NCI-H510A treated with DMSO at 0.1 percent for 48 hours (cell line): ENCODE measurements at regions not wholly inside any gene's neighbourhood (a gene's known extent, or its start where the extent isn't known, plus 50 kb on each side); places are given as distances from the start of the nearest gene placed in this dataset.

ENCODE experiments used
- DNase-seq: peaks from one replicate; lab custom pipeline; 2025; lab: John Stamatoyannopoulos, UW

DNA sequence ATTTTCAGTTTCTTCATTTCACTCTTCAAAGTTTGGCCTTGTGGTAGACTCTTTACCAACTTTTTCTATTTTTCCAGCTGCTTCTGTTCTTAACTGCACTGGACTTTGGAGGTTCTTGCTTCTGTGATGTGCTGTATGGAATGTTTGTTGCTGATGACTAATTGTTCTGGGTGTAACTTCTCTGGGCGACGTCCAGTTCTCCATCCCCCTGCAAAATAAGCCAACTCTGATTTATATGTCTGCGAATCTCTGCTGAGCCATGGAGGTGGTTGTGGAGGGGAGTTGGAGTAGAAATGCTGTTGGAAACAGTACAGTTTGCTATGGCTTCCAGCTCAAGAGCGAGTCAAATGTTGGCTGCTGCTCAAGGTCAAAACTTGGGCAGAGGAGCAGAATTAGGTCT, 113.9 kb upstream of the DYRK2 start:
- DNase-seq, result no peak

DNA sequence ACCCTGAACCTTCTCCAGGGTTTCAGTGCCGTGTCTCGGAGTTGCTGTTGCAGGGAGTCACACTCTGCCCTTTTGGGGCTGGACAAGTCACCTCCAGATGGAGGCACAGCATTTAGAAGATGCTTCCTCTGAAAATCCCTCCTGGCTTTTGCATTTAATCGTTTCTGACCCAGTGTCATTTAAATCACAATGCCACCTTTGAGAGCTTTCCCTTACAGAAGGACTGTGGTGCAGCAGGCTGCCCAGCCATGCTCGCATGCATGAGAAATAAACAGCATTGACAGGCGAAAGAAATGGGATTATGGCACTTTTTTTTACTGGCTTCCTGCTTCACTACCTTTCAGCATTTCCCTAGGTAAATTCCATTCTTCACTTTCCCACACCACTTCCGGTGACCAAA, 113.4 kb upstream of the DYRK2 start:
- no peak for DNase-seq

DNA sequence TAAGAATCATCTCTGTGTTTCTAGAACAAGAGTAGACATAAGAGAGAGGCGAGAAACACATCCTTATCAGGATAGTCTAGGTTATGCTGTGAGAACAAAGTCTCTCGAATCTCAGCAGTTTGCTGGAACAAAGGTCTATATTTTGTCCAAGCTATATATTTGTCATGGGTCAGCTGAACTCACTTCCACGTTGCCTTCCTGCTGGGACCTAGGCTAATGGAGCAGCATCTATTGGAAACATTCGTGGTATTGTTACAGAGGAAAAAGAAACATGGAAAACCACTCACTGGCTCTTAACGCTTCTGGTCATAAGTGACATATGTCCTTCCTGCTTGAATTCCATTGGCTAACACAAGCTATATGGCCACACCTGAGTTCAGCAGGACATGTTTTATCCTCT, 112.6 kb upstream of the DYRK2 start:
- DNase-seq, result no peak

DNA sequence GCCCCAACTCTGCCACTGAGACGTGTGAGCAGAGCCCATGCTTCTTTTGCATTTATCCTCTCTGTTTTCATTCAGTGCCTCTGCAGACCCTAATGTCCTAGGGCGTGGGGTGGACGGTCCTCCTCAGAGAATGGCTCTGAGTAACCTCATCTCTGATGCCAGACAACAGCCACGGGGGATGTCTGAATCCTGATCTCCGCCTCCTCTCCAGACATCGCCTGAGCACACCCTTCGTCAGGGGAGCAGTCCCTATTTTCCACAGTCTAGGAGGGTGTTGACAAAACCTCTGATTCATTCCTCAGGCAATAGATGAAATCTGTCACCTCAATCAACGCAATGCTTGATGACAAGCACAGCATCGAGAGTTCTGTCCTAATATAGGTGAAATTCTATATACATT, 109.2 kb upstream of the DYRK2 start:
- DNase-seq, result no peak

DNA sequence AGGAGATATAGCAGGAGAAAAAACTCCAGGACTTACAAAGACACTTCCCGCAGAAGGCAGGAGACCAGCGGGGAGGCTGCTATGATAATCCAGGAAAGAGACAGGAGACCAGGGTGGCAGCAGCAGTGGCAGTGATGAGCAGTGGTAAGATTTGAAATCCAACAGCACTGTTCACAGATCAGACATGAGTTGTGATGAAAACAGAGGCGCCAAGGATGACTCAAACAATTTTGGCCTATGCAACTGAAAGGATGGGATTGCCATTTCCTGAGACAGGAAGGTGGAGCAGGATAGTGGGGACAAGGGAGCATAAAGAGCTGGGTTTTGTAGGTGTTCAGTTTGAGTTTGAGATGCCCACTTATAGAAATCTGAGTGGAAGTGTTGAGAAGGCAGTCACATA, 108.6 kb upstream of the DYRK2 start:
- DNase-seq, result no peak

DNA sequence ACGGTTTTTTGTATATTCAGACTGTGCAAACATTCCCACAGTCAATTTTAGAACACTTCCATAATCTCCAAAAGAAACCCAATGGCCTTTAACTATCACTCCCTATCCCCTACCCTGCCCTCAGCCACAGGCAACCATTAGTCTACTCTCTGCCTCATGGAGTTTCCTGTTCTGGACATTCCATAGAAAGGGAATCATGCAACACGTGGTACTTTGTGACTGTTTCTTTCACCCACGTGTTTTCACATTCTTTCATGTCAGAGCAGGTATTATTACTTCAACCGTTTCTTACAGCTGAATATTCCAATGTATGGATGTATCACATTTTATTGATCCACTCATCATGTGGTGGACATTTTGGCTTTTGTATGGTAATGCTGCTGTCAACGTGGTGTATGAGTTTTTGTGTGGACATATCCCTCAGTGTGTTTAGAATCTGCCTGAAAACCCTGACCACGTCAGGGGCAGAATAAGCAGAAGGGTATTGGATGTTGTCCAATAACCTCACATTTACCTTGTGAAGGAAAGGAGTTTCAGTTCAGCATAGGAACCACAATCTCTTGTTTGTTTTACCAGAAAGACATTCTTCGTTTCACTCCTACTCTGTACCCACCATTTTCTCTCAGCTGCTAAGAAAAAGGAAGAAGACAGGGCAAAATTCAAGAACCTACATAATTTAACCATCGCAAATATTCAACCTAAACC, 107.5 kb upstream of the DYRK2 start:
- no peak for DNase-seq

DNA sequence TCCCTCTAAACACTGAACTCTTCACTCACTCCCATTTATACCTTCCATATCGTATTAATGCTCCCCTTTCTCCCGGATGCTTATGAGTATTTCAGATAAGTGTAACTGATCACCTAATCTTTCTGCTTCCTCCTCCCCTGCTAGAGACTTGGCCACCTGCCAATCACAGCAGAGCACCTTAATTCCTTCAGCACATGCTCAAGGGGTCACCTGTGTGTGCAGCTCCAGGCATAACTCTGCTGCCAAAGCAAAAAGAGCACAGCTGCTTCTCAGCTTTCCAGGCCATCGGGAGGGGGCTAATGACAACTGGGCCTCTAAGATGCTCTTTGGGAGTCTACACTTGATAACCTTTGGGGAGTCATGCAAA, 106.9 kb upstream of the DYRK2 start:
- peak; percentile 79 for DNase-seq

DNA sequence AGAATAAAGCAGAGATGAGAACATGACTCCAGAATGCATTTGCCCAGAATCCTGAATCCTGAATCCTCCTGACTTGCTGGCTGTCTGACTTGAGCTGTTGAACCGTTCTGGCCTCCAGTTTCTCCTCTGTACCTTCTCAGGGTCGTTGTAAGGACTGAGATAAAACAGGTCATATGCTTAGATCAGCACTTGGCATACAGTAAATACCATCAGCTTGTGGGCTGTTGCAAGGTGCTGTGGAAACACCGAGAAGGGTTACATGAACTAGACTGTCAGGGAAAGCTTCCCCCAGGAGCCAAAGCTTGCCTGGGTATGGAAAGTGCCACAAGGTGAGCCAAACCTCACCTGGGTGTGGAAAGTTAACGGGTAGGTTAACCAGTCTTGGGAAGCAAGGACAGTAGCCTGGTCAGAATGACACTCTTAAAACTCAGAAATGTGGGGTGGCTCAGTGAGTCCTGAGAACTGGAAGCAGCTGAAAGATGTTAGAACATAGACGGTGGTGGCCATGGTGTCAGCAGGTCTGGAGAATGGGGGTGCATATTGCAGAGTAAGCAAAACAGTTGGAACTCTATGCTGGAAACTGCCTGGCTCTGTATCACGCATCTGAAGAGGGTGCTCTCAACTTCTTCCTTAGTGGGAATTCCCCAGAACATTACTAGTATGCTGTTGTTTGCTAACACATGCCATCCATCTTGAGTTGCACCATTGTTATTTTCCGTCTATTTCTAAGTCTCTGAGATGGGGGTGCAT, 105.3 kb upstream of the DYRK2 start:
- DNase-seq, result no peak

DNA sequence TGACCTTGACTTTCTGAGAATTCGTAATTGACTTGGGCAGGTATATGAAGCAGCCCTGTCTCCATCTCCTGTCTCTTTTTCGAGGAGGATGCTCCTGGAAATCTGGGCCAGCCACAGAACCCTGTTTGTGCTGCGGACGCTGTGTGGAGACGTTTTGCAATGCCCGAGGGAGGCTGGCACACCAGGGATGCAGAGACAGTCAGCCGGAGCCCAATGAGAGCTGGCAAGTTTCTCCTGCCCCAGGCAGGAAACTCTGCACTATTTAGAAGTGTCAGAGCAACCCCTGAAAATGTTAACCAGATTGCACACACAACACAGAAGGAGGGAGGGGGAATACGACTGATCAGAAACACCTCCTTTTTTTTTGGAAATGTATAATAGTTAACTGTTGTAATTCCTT, 103.2 kb upstream of the DYRK2 start:
- DNase-seq, result no peak

DNA sequence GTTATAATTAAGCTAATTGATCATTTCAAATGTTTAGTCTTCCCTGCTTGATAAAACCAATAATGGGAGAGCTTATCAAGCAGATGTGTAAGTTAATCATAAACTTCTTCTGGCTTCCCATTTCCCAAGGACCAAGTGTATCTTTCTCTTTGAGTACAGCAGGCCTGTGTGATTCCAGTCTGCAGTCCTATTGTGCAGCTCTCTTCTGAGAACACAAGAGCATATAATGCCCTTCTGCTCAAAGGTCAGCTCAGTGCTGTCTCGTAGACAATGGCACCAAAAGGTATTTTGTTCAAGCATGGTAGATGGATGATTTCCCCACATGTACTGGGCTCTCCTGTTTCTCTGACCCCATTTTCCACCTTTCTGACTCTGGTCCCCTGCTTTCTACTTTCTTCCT, 101.8 kb upstream of the DYRK2 start:
- DNase-seq, result no peak

DNA sequence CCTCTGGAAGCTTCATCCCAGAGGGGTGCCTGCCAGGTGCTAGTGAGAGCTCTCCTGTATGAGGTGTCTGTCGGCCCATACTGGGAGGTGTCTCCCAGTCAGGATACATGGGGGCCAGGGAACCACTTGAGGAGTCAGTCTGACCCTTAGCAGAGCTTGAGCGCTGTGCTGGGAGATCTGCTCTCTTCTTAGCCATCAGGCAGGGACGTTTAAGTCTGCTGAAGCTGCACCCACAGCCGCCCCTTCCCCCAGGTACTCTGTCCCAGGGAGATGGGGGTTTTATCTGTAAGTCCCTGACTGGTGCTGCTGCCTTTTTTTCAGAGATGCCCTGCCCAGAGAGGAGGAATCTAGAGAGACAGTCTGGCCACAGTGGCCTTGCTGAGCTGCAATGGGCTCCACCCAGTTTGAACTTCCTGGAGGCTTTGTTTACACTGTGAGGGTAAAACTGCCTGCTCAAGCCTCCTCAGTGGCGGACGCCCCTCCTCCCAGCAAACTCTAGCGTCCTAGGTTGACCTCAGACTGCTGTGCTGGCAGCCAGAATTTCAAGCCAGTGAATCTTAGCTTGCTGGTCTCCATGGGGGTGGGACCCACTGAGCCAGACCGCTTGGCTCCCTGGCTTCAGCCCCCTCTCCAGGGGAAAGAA, 93.3 kb upstream of the DYRK2 start:
- DNase-seq, result peak; percentile 67

DNA sequence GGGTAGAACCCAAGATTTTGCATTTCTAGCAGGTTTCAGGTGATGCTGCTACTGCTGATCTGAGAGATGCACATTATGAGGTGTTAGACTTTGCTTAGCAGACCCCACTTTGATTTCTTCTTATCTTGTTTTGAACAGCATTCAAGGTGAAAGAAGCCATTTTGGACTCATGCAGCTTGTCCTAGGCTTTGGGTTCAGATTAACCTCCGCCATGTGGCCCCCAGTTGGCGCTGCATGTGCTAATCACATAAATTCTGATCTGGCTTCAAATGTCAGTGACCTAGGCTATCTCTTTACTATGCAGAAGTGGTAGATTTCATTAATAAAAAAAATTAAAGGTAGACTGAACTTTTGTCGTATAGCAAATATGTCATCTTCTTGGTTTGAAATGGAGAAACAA, 89.8 kb upstream of the DYRK2 start:
- DNase-seq, result no peak

DNA sequence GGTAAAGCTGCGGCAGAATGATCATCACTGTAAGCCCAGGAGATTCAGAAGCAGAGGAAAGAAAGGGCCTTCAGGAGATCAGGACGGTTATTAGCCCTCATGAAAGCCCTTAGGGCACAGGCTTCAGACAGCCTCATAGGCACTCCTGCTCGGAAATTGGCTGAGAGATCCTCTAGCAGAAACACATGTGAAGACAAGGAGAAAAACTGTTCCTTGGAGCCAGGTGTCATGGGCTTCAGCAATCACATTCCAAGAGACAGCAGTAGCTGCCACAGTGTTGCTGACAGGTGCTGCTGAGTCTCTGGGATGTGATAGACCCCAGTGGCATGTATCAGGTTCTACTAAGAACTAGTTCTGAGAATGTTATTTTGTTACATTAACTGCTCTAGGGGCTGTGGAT, 88.8 kb upstream of the DYRK2 start:
- no peak for DNase-seq

DNA sequence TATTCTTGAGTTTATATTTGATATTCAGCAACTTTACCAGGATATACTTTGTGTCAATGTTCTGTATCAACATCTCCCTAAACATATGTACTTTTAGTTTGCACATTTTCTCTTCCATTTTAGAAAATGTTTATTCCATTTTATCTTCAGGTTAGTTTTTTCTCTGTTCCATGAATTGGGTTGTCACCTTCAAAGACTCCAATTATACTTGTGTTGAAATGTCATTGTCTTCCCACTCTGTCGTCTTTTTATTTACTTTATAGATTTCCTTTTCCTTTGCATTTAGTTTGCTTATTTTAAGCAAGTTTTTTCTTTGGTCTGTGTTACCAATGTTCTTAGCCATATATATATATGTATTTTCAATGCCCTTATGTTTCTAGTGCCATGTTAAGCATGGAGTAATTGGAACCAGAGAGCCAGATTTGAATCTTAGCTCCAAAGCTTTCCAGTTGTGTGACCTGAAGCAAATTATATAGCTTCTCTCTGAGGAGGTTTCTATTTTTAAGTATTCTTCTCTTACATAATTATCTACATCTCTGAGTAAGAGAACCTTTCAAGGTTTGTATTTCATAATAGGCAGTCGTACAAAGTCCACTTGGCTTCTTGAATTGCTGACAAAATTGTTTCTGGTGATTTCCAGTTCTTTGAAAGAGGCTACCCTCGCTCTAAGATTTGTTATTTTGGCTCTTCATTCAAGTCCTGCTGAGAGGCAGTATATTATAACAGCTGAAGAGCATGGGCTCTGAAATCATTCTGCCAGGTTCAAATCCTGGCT, 85.8 kb upstream of the DYRK2 start:
- DNase-seq, result no peak

DNA sequence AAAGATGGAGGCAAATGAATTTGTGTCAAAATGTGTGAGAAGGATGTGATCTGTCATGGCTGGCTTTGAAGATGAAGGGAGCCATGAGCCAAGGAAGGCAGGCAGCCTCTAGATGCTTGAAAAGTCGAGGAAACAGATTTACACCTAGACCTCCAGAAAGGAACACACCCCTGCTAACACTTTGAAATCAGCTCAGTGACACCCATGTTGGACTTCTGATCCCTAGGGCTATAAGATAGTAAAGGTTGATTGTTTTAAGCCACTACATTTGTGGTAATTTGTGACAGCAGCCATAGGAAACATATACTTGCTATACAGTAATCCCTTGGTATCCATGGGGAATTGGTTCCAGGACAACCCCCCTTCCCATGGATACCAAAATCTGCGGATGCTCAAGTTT, 80.5 kb upstream of the DYRK2 start:
- no peak for DNase-seq

DNA sequence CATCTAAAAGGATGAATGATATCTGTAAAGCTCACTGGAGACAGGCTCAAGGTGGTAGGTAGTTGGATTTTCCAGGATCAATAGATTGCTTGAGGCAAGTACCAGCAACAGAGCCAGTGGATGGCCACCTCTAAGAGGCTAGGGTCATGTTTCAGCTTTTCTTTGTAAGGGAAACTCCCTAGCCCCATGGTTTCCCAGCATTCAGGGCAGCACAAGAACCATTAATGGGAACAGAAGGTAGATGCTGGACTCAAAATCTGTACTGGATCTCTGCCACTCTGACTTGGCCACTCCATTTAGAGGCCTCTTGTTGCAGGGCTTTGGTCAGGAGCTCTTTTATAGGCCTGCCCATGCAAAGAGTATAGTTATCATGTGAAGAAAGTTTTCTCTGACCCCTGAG, 76.1 kb upstream of the DYRK2 start:
- peak; percentile 41 for DNase-seq

DNA sequence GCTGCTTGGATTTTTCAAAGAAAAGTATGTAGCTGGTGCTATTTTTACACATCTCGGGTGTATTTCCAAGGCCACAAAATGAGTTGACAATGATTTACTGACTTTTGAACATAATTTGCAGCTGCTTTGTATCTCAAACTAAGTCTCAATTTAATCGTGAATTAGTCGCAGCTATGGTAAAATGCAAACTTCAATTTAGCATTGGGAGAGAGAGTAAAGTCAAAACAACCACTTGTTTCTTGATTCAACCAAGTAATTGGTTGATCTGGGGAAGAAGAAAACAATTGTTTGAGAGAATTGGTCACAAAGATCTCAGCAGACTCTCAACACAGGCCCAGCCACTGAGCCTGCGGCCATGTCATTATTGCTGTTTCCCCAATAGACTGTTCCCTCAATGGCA, 75.0 kb upstream of the DYRK2 start:
- no peak for DNase-seq

DNA sequence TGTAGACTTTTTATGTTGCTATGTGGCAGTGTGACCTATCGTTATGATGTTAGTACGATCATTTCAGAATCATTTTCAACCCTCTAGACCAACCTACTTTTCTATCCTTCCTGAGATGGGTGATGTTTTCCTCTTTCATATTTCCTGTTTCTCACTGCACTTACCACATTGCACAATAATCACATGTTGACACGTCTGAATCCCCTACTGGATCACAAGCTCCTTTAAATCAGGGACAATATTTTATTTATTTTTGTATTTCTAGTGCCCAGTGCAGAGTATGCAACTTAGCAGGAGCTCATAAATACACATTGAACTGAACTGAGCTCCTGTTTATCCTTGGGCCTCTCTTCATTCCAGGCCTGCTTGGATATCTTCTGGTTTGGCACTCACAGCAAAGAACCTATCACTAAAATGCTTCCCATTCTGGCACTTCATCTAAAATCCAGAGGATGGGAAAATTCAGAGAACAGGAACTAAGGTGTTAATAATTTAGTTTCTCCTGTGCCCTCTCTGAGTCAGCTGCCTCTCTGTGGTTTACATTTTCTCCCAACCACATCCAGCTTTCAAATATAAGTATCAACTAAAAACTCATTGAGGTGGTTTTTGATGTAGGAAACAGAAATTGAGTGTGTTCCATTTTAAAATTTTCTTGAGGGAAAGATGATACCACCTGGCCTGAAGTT, 69.4 kb upstream of the DYRK2 start:
- no peak for DNase-seq

DNA sequence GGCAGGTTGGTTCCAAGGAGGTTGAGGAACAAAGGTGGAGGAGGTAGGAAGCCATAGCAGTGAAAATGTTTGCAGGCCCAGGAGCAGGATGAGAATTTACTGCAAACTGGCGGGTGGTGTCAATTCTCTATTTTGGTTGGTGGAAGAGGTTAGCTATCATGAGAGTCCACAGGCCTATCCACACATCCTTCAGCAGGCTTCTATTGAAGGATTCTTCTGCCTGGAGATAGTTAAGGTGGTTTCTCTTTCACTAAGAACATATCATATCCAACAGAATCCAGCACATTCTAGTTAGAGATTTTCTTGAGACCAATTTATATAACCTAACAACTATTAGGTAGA, 68.9 kb upstream of the DYRK2 start:
- DNase-seq, result no peak

DNA sequence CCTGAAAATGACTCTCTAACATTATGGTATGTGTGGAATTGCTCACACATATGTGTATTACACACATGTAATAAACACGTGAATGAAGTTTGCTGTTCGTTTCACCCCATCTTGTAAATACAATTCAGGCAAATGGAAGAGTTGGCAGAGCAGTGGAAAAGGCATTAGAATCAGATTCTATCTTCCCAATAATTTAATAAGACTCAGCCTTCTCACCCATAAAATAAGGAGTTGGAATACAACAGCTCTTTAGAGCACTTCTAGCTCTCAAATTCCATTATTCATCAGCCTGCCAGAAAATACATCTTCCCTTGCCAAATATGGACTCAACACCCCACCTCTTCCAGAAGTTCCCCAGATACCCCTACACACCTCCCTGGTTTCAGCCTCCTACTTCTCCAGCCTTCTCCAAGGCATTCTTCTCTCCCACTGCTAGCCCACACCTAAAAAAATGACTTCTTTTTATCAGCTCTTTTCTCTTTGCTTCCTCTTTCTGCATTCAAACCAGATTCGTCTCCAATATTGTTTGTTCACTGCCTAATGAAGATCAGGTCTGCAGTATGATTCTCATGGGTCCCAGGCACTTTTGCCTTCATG, 66.2 kb upstream of the DYRK2 start:
- no peak for DNase-seq

DNA sequence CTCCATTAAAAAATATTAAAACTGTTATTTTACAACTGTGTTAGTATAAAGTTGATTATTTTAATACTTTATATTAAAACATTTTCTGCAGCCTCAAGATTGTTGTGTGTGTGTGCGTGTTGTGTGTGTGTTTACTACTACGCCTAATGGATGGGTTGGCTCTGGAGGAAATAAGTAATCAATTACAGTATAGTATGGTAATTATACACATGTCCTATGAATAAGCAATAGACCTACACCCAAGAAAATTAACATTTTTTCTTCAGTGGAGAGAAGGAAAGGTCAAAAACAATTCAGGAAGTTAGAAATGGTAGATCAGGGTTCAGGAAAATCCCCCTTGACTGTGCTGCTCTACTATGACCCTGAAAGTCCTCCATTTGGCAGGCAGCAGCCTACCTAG, 65.7 kb upstream of the DYRK2 start:
- no peak for DNase-seq

DNA sequence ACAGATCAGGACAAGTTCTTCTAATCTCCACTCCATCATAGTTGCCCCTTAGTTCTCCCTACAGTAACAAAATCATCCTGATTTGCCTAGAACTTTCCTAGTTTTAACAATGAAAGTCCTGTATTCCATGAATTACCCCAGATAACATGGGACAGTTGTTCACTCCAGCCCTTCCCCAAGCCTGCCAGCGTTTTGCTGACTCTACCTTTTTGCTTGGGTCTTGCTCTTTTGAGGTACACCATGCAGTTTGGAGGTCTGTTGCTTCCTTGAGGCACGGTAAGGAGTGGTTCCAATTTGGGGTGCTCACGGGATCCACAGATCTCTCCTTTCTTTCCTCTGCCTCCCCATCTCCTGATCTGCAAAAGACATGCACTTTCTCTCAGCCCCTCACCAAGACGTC, 61.6 kb upstream of the DYRK2 start:
- DNase-seq, result no peak
